GM23338 (cell line): ENCODE measurements at regions not wholly inside any gene's neighbourhood (a gene's known extent, or its start where the extent isn't known, plus 50 kb on each side); places are given as distances from the start of the nearest gene placed in this dataset.

Experiments
- ATAC-seq: fragments of 200-7000 bp; cut with Tn5 transposase; 3 replicates; pipeline ENCODE4 v1.9.1; 2020
- DNase-seq: peaks from one replicate; pipeline ENCODE4 v3.0.0-alpha.2; 2015; ENCODE audit warnings: low spot score
- H2AFZ ChIP-seq: fragments of 200-600 bp; sonication (generic); 2 replicates; pipeline ENCODE4 v1.8.0; 2016; ENCODE audit warnings: antibody characterized with exemption, mild to moderate bottlenecking, moderate library complexity
- H3F3A ChIP-seq: fragments of 200-600 bp; sonication (generic); replicated peaks from 2 replicates; pipeline ENCODE4 v1.8.0; 2017; ENCODE audit warnings: antibody characterized with exemption, mixed run types, low read depth
- H3K27ac ChIP-seq: fragments of 200-600 bp; sonication (generic); 2 replicates; pipeline ENCODE4 v1.6.1; 2016; ENCODE audit warnings: low read depth
- H3K27me3 ChIP-seq: fragments of 200-600 bp; sonication (generic); 2 replicates; pipeline ENCODE4 v1.8.0; 2016; ENCODE audit warnings: mild to moderate bottlenecking, mixed run types, moderate library complexity; ENCODE audit not compliant: insufficient read depth
- H3K36me3 ChIP-seq: fragments of 200-600 bp; sonication (generic); 2 replicates; pipeline ENCODE4 v1.8.0; 2016; ENCODE audit warnings: mild to moderate bottlenecking; ENCODE audit not compliant: insufficient read depth
- H3K4me1 ChIP-seq: fragments of 200-600 bp; sonication (generic); 2 replicates; pipeline ENCODE4 v1.8.0; 2016; ENCODE audit warnings: mild to moderate bottlenecking, moderate library complexity; ENCODE audit not compliant: insufficient read depth
- H3K4me2 ChIP-seq: fragments of 200-600 bp; sonication (generic); 2 replicates; pipeline ENCODE4 v1.7.1; 2017; ENCODE audit warnings: mixed run types
- H3K4me3 ChIP-seq: fragments of 200-600 bp; sonication (generic); 2 replicates; pipeline ENCODE4 v1.6.1; 2016; ENCODE audit warnings: mixed run types
- H3K79me2 ChIP-seq: fragments of 200-600 bp; sonication (generic); replicated peaks from 2 replicates; pipeline ENCODE4 v1.8.0; 2017; ENCODE audit warnings: mild to moderate bottlenecking; ENCODE audit not compliant: insufficient read depth
- H3K9me2 ChIP-seq: fragments of 200-600 bp; sonication (generic); 2 replicates; pipeline ENCODE4 v1.8.0; 2017; ENCODE audit not compliant: insufficient read depth
- H4K20me1 ChIP-seq: fragments of 200-600 bp; sonication (generic); replicated peaks from 2 replicates; pipeline ENCODE4 v1.8.0; 2017; ENCODE audit warnings: mild to moderate bottlenecking; ENCODE audit not compliant: insufficient read depth
- H3K27ac Mint-ChIP-seq: 2 replicates; pipeline ENCODE4 v1.8.0; 2020; ENCODE audit warnings: inconsistent platforms, mild to moderate bottlenecking, moderate library complexity, mixed read lengths
- H3K27me3 Mint-ChIP-seq: 3 replicates; pipeline ENCODE4 v1.8.0; 2022; ENCODE audit warnings: low read depth, mild to moderate bottlenecking, moderate library complexity, mixed read lengths, inconsistent platforms; ENCODE audit not compliant: insufficient read depth, poor library complexity
- H3K36me3 Mint-ChIP-seq: 3 replicates; pipeline ENCODE4 v1.8.0; 2021; ENCODE audit warnings: low read depth, mild to moderate bottlenecking, inconsistent platforms, moderate library complexity, mixed read lengths
- H3K4me1 Mint-ChIP-seq: 3 replicates; pipeline ENCODE4 v1.8.0; 2020; ENCODE audit warnings: mild to moderate bottlenecking, inconsistent platforms, mixed read lengths
- H3K4me3 Mint-ChIP-seq: 3 replicates; pipeline ENCODE4 v1.8.0; 2021; ENCODE audit warnings: moderate library complexity, mild to moderate bottlenecking, inconsistent platforms, mixed read lengths
- H3K9me3 Mint-ChIP-seq: 3 replicates; pipeline ENCODE4 v1.8.0; 2020; ENCODE audit warnings: moderate library complexity, mild to moderate bottlenecking, inconsistent platforms, mixed read lengths
- CREB1 ChIP-seq: fragments of 250-450 bp; sonication (Bioruptor Pico); IDR thresholded peaks from 2 replicates; pipeline ENCODE4 v1.5.0; 2020; ENCODE audit warnings: low read depth, mild to moderate bottlenecking, moderate library complexity
- JUNB ChIP-seq: IDR thresholded peaks from one replicate; pipeline ENCODE4 v1.6.1; 2016; ENCODE audit warnings: antibody characterized with exemption; ENCODE audit not compliant: unreplicated experiment
- NANOG ChIP-seq: IDR thresholded peaks from 2 replicates; pipeline ENCODE4 v1.6.1; 2016; ENCODE audit warnings: antibody characterized with exemption, borderline replicate concordance
- POLR2AphosphoS5 ChIP-seq: IDR thresholded peaks from 2 replicates; pipeline ENCODE4 v1.6.1; 2016; ENCODE audit warnings: antibody characterized with exemption, low read depth
- ZNF331 ChIP-seq: fragments of 250-450 bp; sonication (Bioruptor Pico); IDR thresholded peaks from 2 replicates; pipeline ENCODE4 v1.5.0; 2020; ENCODE audit warnings: low read depth, mild to moderate bottlenecking, moderate library complexity
- TF ChIP-seq, protein P1 (sequence below): IDR thresholded peaks from 2 replicates; pipeline ENCODE4 v1.6.1; 2016; ENCODE audit warnings: antibody characterized with exemption
- TF ChIP-seq, protein P2 (sequence below): fragments of 250-450 bp; sonication (Bioruptor Pico); IDR thresholded peaks from 2 replicates; pipeline ENCODE4 v1.5.0; 2020; ENCODE audit warnings: mild to moderate bottlenecking, moderate library complexity

DNA sequence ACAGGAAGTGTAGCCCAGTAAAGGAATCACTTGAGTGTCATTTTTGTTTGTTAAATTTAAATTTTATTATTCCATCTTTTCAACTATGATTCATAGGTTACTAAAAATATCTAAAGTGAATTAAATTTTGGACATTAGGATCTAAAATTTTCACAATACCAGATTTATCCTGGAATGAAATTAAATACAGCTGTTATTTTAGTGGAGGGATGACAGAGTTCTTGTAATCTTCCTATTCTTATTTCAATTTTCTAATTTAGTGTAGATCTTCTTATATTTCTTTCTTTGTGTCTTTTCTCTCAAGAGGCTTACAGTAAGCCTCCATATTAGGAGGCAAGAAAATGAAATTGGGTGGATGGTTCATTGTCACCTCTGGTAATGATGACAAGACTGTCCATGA, 167.9 kb upstream of the TNC start:
- Histone ChIP-seq H3F3A (no peaks in the 10 kb centered on the region), H3K79me2 (no peaks in the 10 kb centered on the region), H3K9me2 (0 out of 2 replicates have a peak, but pooled peaks cover 2% of the 10 kb centered on the region), H3K36me3 (no peaks in the 10 kb centered on the region), H3K27ac (no peak overlapping the region), H3K4me2 (no peak overlapping the region), H3K4me3 (no peak overlapping the region), H2AFZ (no peak overlapping the region), H4K20me1 (no peaks in the 10 kb centered on the region; the same call in 1 of the 2 replicates), H3K4me1 (peaks cover 7% of the 10 kb centered on the region; the same call in 1 of the 2 replicates), H3K27me3 (no peaks in the 10 kb centered on the region)
- no peak for ATAC-seq
- TF ChIP-seq POLR2AphosphoS5 (no peak), JUNB (no peak), NANOG (no peak), ZNF331 (no peak), CREB1 (CRISPR knock-in tag) (no peak)
- TF ChIP-seq, protein P1, sequence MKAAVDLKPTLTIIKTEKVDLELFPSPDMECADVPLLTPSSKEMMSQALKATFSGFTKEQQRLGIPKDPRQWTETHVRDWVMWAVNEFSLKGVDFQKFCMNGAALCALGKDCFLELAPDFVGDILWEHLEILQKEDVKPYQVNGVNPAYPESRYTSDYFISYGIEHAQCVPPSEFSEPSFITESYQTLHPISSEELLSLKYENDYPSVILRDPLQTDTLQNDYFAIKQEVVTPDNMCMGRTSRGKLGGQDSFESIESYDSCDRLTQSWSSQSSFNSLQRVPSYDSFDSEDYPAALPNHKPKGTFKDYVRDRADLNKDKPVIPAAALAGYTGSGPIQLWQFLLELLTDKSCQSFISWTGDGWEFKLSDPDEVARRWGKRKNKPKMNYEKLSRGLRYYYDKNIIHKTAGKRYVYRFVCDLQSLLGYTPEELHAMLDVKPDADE, result no peak
- TF ChIP-seq, protein P2, sequence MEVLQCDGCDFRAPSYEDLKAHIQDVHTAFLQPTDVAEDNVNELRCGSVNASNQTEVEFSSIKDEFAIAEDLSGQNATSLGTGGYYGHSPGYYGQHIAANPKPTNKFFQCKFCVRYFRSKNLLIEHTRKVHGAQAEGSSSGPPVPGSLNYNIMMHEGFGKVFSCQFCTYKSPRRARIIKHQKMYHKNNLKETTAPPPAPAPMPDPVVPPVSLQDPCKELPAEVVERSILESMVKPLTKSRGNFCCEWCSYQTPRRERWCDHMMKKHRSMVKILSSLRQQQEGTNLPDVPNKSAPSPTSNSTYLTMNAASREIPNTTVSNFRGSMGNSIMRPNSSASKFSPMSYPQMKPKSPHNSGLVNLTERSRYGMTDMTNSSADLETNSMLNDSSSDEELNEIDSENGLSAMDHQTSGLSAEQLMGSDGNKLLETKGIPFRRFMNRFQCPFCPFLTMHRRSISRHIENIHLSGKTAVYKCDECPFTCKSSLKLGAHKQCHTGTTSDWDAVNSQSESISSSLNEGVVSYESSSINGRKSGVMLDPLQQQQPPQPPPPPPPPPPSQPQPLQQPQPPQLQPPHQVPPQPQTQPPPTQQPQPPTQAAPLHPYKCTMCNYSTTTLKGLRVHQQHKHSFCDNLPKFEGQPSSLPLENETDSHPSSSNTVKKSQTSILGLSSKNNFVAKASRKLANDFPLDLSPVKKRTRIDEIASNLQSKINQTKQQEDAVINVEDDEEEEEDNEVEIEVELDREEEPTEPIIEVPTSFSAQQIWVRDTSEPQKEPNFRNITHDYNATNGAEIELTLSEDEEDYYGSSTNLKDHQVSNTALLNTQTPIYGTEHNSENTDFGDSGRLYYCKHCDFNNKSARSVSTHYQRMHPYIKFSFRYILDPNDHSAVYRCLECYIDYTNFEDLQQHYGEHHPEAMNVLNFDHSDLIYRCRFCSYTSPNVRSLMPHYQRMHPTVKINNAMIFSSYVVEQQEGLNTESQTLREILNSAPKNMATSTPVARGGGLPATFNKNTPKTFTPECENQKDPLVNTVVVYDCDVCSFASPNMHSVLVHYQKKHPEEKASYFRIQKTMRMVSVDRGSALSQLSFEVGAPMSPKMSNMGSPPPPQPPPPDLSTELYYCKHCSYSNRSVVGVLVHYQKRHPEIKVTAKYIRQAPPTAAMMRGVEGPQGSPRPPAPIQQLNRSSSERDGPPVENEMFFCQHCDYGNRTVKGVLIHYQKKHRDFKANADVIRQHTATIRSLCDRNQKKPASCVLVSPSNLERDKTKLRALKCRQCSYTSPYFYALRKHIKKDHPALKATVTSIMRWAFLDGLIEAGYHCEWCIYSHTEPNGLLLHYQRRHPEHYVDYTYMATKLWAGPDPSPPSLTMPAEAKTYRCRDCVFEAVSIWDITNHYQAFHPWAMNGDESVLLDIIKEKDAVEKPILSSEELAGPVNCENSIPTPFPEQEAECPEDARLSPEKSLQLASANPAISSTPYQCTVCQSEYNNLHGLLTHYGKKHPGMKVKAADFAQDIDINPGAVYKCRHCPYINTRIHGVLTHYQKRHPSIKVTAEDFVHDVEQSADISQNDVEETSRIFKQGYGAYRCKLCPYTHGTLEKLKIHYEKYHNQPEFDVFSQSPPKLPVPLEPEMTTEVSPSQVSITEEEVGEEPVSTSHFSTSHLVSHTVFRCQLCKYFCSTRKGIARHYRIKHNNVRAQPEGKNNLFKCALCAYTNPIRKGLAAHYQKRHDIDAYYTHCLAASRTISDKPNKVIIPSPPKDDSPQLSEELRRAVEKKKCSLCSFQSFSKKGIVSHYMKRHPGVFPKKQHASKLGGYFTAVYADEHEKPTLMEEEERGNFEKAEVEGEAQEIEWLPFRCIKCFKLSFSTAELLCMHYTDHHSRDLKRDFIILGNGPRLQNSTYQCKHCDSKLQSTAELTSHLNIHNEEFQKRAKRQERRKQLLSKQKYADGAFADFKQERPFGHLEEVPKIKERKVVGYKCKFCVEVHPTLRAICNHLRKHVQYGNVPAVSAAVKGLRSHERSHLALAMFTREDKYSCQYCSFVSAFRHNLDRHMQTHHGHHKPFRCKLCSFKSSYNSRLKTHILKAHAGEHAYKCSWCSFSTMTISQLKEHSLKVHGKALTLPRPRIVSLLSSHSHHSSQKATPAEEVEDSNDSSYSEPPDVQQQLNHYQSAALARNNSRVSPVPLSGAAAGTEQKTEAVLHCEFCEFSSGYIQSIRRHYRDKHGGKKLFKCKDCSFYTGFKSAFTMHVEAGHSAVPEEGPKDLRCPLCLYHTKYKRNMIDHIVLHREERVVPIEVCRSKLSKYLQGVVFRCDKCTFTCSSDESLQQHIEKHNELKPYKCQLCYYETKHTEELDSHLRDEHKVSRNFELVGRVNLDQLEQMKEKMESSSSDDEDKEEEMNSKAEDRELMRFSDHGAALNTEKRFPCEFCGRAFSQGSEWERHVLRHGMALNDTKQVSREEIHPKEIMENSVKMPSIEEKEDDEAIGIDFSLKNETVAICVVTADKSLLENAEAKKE, result no peak
- peaks cover 8% of the 10 kb centered on the region; the same call in 1 of the 3 replicates for H3K4me1 Mint-ChIP-seq
- H3K4me3 Mint-ChIP-seq, result no peak overlapping the region
- DNase-seq, result no peak
- no peaks in the 10 kb centered on the region for H3K36me3 Mint-ChIP-seq
- H3K9me3 Mint-ChIP-seq, result no peaks in the 10 kb centered on the region
- H3K27me3 Mint-ChIP-seq, result no peaks in the 10 kb centered on the region
- H3K27ac Mint-ChIP-seq, result no peak overlapping the region
